ENCODE measurements at regions not wholly inside any gene's neighbourhood (a gene's known extent, or its start where the extent isn't known, plus 50 kb on each side); places are given as distances from the start of the nearest gene placed in this dataset.
A peak's percentile ranks its signal among the peaks of the same experiment; 100 is the strongest.

GRCh38 chr12:91563011-91563765 is 380.6 kb upstream of the DCN start:
- DNase-seq = no peak
- no peak for ATAC-seq
- no peaks in the 10 kb centered on the region for H3K4me1 ChIP-seq
- 91% methylated on average over 4 of the region's 4 CpGs for WGBS (ENCODE audit: insufficient coverage, low coverage, low lambda C conversion rate, missing lambda C conversion rate)
- H3K27ac ChIP-seq = no peak overlapping the region
- H3K36me3 ChIP-seq = no peaks in the 10 kb centered on the region
- H3K27me3 ChIP-seq = no peaks in the 10 kb centered on the region
- H3K4me3 ChIP-seq = no peak overlapping the region
- intact Hi-C loops (cut with DNase I) = no loop called here
- no peaks in the 10 kb centered on the region for H3K9me3 ChIP-seq
- TF ChIP-seq POLR2A (IDR thresholded peaks at IDR 0.05) = no peak
- TF ChIP-seq CTCF (IDR thresholded peaks at IDR 0.05) = no peak

GRCh38 chr12:91562476-91562875 is 379.9 kb upstream of the DCN start:
- Histone ChIP-seq H3K4me3 (no peak overlapping the region), H3K4me1 (no peaks in the 10 kb centered on the region), H3K9me3 (no peaks in the 10 kb centered on the region), H3K36me3 (no peaks in the 10 kb centered on the region), H3K27ac (no peak overlapping the region), H3K27me3 (no peaks in the 10 kb centered on the region)
- intact Hi-C loops (cut with DNase I) = no loop called here
- ATAC-seq (peak in 1 of 4 donors; percentile 36), DNase-seq (no peak)
- TF ChIP-seq POLR2A (IDR thresholded peaks at IDR 0.05) = no peak
- no peak for TF ChIP-seq CTCF (IDR thresholded peaks at IDR 0.05)
- 80% methylated on average over 1 of the region's 1 CpG for WGBS (ENCODE audit: insufficient coverage, low coverage, low lambda C conversion rate, missing lambda C conversion rate)

- Histone ChIP-seq H3K27me3 (no peaks in the 10 kb centered on the region), H3K36me3 (no peaks in the 10 kb centered on the region), H3K4me3 (no peak overlapping the region), H3K9me3 (no peaks in the 10 kb centered on the region), H3K4me1 (no peaks in the 10 kb centered on the region), H3K27ac (no peak overlapping the region)
- ATAC-seq (no peak), DNase-seq (no peak)
- intact Hi-C loops (cut with DNase I) = no loop called here
- TF ChIP-seq CTCF (IDR thresholded peaks at IDR 0.05) (no peak), POLR2A (IDR thresholded peaks at IDR 0.05) (no peak)
- WGBS (ENCODE audit: insufficient coverage, low coverage, low lambda C conversion rate, missing lambda C conversion rate) = 100% methylated on average over 2 of the region's 2 CpGs
Measured at GRCh38 chr12:91561958-91562325, 379.3 kb upstream of the DCN start.

GRCh38 chr12:91561301-91561957 is 378.8 kb upstream of the DCN start:
- Histone ChIP-seq H3K4me1 (no peaks in the 10 kb centered on the region), H3K9me3 (no peaks in the 10 kb centered on the region), H3K4me3 (no peak overlapping the region), H3K36me3 (no peaks in the 10 kb centered on the region), H3K27ac (no peak overlapping the region), H3K27me3 (no peaks in the 10 kb centered on the region)
- DNase-seq = no peak
- intact Hi-C loops (cut with DNase I) = no loop called here
- TF ChIP-seq CTCF (IDR thresholded peaks at IDR 0.05) (no peak), POLR2A (IDR thresholded peaks at IDR 0.05) (no peak)
- ATAC-seq = no peak
- 63% methylated on average over 3 of the region's 3 CpGs for WGBS (ENCODE audit: insufficient coverage, low coverage, low lambda C conversion rate, missing lambda C conversion rate)

All from right lobe of liver (tissue), 6 donors.